G401.6 (cell line): ENCODE measurements at regions not wholly inside any gene's neighbourhood (a gene's known extent, or its start where the extent isn't known, plus 50 kb on each side); places are given as distances from the start of the nearest gene placed in this dataset.
"Not testable (repeated sequence)": the region's sequence is repeated elsewhere in the genome, so short reads cannot be mapped to it uniquely, and the experiment has no call there.

Experiments
- FAIRE-seq: peaks from 2 replicates; lab custom pipeline; 2012; peaks lifted over from hg19 to GRCh38; lab: Jason Lieb, UNC

DNA sequence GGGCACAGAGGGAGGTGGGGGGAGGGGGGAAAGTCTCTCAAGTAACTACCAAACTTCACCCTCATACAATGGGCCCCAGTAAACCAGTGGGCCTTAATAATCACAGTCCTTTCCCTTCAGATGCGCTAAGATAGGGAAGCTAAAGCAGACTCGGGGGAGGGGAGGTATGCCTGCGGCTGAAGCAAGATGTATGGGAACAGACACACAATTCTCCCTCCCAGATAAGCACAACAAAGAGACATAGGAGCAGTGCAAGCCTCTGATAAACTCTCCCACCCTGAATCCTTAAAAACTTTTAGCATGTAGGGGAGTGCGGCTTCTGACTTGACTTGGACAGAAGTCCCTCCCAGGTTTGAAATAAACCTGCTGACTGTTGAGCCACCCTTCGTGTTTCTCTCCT is 54.7 kb downstream of the PROP1 start:
- not testable (repeated sequence) for FAIRE-seq

DNA sequence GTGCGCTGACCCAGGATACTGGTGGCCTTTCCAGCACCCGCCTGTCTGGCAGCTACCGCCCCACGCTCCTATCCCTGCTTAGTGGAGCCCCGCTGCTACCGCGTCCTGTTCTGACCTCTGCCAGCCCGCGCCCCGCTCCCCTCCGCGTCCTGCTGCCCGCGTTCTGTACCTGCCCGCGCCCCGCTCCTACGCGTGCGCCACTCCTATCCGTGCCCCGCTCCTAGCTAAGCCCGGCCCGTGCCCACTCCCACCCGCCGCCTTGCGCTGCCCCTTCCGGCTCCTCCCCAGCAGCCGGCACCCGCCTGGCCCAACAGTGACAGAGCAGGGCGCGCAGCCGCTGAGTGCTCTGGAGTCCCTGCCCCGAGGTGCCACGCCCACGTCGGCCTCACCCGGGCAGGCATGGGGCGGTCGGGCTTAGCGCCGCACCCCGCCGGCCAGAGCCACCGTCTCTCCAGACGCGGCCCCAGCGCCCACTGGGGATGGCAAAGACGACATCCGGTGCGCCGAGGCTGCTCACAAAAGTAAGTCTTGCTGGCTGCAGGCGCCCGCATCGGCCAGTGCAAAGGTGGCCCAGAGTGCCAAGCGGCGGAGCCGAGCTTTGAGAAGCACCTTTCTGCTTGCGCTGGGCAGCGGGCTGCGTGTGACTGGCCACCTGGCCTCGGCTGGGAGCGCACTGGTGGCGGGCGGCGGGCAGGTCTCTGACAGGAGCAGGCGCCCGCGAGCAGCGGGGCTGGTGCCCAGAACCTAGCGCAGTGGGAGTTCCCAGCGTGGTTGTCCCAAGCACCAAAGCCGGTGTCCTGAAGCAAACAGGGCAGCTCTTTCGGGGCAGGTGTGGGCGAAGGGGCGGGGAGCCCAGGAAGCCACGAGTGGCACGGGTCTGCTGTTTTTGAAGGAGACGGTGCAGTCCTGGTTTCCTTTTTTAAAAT is 56.5 kb downstream of the PROP1 start:
- not testable (repeated sequence) for FAIRE-seq

GRCh38 chr5:177938767-177939166 is 57.3 kb downstream of the PROP1 start:
- FAIRE-seq, result not testable (repeated sequence)

GRCh38 chr5:177934233-177934632 is 61.8 kb downstream of the PROP1 start:
- not testable (repeated sequence) for FAIRE-seq

DNA sequence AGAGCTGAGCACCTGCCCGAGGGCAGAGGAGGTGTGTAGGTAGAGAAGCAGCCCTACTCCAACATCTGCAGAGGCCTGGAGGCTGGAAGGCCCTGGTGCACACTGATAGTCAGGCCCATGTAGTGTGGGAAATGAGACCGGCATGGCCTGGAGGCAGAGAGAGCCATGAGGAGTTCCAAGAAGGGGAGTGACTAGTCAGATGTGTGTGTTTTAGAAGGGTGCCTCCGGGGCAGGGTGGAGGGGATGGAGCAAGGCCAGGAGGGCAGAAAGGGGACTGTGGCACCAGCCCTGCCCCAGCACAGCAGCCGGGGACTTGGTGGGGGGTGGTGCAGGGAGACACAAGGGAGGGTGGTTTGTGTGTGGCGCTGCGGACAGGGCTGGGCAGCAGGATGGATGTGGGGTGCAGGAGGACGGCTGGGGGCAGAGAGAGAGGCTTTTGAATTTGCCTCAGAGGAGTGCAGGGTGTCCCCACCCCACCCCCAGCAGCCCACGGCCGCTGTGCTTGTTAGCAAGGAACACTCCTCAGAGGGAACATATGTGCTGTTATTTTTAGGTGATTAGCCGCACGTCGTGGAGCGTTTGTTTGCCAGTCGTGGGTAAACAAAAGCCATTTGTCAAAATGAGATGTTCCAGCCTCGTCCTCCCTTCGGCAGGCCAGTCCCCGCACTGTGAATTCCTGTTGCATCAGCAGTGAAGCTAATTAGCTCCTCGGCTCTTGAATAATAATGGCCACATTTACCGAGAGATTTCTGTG is 65.6 kb downstream of the PROP1 start:
- not testable (repeated sequence) for FAIRE-seq

DNA sequence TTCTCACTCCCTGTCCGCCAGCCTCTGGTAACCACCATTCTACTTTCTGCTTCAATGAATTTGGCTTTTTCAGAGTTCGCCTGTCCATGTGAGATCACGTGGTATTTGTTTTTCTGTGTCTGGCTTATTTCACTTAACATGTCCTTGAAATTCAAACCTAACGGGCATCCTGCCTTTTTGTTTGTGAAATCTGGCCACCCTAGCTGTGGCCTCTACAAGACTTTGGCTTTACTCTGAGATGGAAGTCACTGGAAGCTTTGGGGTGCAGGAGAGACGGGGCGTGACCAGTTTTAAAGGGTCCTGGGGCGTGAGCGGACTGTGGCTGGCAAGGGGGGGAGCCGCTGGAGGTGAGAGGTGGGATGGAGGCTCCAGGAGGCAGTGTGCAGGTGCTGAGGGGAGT is 66.4 kb downstream of the PROP1 start:
- not testable (repeated sequence) for FAIRE-seq

DNA sequence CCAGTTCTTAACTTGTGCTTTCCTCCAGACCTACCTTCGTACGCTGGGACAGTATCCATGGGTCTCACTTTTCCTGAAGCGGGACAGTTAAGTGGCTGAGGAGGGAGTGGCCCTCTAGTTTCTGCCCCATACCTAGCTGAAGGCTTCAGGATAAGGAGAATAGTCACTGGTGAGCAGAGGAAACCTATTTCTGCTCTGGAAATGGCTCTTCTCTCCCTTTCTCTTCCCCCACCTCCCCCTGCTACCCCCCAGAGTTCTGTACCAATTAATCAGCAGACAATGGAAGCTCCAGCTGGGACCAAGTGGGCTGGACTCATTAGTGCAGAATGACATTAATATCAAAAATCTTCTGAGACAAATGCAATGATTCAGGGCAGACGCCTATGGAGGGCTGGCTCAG is 68.5 kb downstream of the PROP1 start:
- not testable (repeated sequence) for FAIRE-seq

GRCh38 chr5:177924577-177924976 is 71.5 kb downstream of the PROP1 start:
- not testable (repeated sequence) for FAIRE-seq

GRCh38 chr5:177923837-177924236 is 72.2 kb downstream of the PROP1 start:
- not testable (repeated sequence) for FAIRE-seq

DNA sequence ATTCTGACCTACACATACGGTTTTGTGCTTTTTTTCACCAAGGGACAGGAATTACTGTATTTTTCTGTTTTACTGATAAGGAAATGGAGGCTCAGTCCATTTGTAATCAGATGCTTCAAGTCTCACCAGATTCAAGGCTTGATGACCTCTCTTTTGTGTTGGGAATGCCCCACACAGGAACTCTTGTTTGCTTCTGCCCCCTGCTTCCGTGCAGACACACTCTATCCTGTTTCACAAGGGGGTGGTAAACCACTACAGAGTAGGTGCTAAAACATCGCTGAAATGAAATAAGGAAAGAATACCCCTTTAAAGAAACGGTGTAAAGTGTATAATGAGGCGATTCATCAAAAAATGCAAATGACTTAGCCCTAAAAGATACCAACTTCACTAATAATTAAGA is 72.9 kb downstream of the PROP1 start:
- FAIRE-seq, result not testable (repeated sequence)

GRCh38 chr5:177909261-177909660 is 86.8 kb downstream of the PROP1 start:
- not testable (repeated sequence) for FAIRE-seq

- not testable (repeated sequence) for FAIRE-seq
Measured at GRCh38 chr5:177902806-177903205, 93.2 kb downstream of the PROP1 start.

DNA sequence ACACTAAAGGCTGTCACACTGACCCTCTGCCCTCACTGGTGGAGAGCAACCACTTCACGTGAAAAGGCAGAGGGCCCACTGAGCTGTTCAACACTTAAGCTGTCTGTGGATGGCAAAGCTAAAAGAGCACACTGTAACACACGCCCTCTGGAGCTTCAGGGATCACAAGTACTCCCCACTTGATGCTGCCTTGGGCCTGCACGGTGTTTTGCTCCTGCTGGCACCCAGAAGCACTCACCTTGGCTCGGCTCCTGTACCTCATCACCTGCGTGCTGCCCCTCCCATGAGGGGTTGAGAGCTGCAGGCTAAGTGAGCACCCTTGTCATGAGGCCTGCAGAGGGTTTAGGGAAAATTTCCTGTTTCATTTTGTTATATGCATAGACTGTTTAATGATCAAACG is 96.0 kb downstream of the PROP1 start:
- not testable (repeated sequence) for FAIRE-seq

GRCh38 chr5:177894681-177895453 is 101.2 kb downstream of the PROP1 start:
- FAIRE-seq, result not testable (repeated sequence)

DNA sequence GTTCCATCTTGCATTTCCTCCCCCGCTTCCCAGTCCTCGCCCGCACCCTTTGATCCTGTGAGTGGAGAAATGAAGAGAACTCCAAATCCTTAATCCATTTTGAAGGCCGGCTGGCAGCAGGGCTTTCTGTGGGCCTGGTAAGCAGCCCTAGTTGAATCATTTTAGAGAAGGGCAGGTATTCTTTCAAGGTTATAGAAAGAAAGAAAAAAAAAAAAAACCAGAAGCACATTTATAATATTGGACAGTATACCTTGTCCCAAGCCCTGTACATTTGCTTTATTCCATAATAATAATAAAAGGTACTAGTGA is 103.7 kb downstream of the PROP1 start:
- not testable (repeated sequence) for FAIRE-seq

GRCh38 chr5:177891547-177892356 is 104.3 kb downstream of the PROP1 start:
- peak; percentile 94 for FAIRE-seq

GRCh38 chr5:177883295-177883694 is 100.6 kb upstream of the FAM153A start:
- not testable (repeated sequence) for FAIRE-seq

GRCh38 chr5:177875900-177876238 is 93.2 kb upstream of the FAM153A start:
- FAIRE-seq, result not testable (repeated sequence)

DNA sequence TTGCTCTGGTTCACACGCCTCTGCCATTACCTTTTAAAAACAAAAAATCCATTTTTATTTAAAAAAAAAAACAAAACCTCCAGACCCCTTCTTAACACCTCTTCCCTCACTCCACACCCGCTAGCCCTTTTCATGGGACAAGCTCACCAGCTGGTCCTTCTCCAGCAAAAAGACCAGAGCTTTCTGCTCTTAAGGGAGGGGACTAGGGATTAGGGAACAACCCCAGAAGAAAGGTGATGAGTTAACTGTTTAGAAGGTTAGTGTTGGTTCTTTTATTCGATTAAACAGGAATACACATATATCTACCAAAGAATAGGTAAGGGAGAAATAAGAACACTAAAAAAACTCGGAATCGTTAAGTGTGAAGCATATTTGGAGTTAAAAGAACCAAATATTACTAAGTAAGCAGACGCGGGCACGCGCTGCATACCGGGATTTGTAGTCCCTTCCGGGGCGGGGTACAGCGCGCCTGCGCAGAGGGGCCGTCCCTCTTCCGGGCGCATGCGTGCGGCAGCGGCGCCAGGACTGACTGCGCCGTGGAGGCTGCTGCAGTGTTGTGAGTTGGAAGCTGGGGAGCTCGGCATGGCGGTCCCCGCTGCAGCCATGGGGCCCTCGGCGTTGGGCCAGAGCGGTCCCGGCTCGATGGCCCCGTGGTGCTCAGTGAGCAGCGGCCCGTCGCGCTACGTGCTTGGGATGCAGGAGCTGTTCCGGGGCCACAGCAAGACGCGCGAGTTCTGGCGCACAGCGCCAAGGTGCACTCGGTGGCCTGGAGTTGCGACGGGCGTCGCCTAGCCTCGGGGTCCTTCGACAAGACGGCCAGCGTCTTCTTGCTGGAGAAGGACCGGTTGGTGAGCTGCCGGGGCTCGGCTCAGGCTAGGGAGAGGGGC is 92.6 kb upstream of the FAM153A start:
- FAIRE-seq, result peak; percentile 76

- FAIRE-seq, result not testable (repeated sequence)
Measured at GRCh38 chr5:177863822-177864446, 81.2 kb upstream of the FAM153A start.
